Type B pancreatic cell (in vitro differentiated cells): ENCODE measurements at regions not wholly inside any gene's neighbourhood (a gene's known extent, or its start where the extent isn't known, plus 50 kb on each side); places are given as distances from the start of the nearest gene placed in this dataset.

Experiments
- DNase-seq: peaks from one replicate; pipeline ENCODE4 v3.0.0; 2021; ENCODE audit warnings: mixed read lengths; ENCODE audit not compliant: unreplicated experiment; ENCODE audit errors: extremely low spot score
- H3K27ac Mint-ChIP-seq: 2 replicates; pipeline ENCODE4 v1.8.0; 2021; ENCODE audit warnings: mild to moderate bottlenecking, mixed read lengths
- H3K27me3 Mint-ChIP-seq: 2 replicates; pipeline ENCODE4 v1.8.0; 2021; ENCODE audit warnings: mixed read lengths
- H3K36me3 Mint-ChIP-seq: 2 replicates; pipeline ENCODE4 v1.8.0; 2021; ENCODE audit warnings: mixed read lengths
- H3K4me1 Mint-ChIP-seq: one replicate; pipeline ENCODE4 v1.8.0; 2021; ENCODE audit warnings: mixed read lengths; ENCODE audit not compliant: unreplicated experiment
- H3K4me3 Mint-ChIP-seq: 2 replicates; pipeline ENCODE4 v1.8.0; 2021; ENCODE audit warnings: mild to moderate bottlenecking, mixed read lengths
- H3K9me3 Mint-ChIP-seq: 2 replicates; pipeline ENCODE4 v1.8.0; 2021; ENCODE audit warnings: mixed read lengths
- CTCF ChIP-seq: fragments of 200-600 bp; sonication (generic); conservative IDR thresholded peaks from 2 replicates; pipeline ENCODE4 v1.5.0; 2021; ENCODE audit warnings: antibody characterized with exemption, mild to moderate bottlenecking

DNA sequence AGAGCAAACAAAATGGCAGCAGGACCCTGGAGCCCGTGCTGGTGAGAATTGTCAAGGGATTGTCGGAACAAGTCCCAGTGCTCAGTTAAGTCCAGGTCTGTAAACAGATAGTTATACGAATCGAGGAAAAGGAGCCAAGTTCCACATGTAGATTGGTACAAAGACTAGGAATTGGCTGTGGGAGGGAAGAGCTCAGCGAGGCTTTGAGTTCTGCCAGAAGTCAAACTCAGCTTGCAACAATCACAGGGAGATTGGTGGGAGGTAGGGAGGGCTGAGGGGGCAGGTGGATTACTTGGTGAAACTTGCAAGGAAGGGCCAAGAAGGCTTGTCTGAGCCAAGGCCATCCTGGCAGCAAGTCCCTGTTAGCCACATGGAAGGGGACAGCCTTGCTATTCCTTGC, 217.8 kb upstream of the ARL4C start:
- Mint-ChIP-seq H3K27ac (no peak overlapping the region), H3K9me3 (no peaks in the 10 kb centered on the region), H3K36me3 (no peaks in the 10 kb centered on the region), H3K27me3 (peaks cover 16% of the 10 kb centered on the region), H3K4me1 (peaks cover 19% of the 10 kb centered on the region), H3K4me3 (no peak overlapping the region)
- no peak for DNase-seq
- no peak for TF ChIP-seq CTCF

- TF ChIP-seq CTCF: no peak
These were observed 215.6 kb upstream of the ARL4C start for GRCh38 chr2:234712421-234712935.

GRCh38 chr2:234711308-234711707, 214.4 kb upstream of the ARL4C start:
- DNase-seq: no peak
- Mint-ChIP-seq H3K4me3 (no peak overlapping the region), H3K27me3 (peaks cover 22% of the 10 kb centered on the region), H3K36me3 (no peaks in the 10 kb centered on the region), H3K4me1 (peaks cover 23% of the 10 kb centered on the region), H3K27ac (no peak overlapping the region), H3K9me3 (no peaks in the 10 kb centered on the region)
- no peak for TF ChIP-seq CTCF

More at GRCh38 chr2:234712421-234712935, 215.6 kb upstream of the ARL4C start:
- no peaks in the 10 kb centered on the region for H3K9me3 Mint-ChIP-seq
- no peak for DNase-seq
- peaks cover 19% of the 10 kb centered on the region for H3K27me3 Mint-ChIP-seq
- peaks cover 23% of the 10 kb centered on the region for H3K4me1 Mint-ChIP-seq
- H3K27ac Mint-ChIP-seq: no peak overlapping the region
- no peak overlapping the region for H3K4me3 Mint-ChIP-seq
- H3K36me3 Mint-ChIP-seq: no peaks in the 10 kb centered on the region

- H3K9me3 Mint-ChIP-seq: no peaks in the 10 kb centered on the region
- TF ChIP-seq CTCF: no peak
- DNase-seq: no peak
- H3K27ac Mint-ChIP-seq: no peak overlapping the region
- H3K4me1 Mint-ChIP-seq: peaks cover 23% of the 10 kb centered on the region
- no peaks in the 10 kb centered on the region for H3K36me3 Mint-ChIP-seq
- H3K4me3 Mint-ChIP-seq: no peak overlapping the region
- H3K27me3 Mint-ChIP-seq: peaks cover 19% of the 10 kb centered on the region
These were observed 213.7 kb upstream of the ARL4C start for GRCh38 chr2:234710587-234710986.

DNA sequence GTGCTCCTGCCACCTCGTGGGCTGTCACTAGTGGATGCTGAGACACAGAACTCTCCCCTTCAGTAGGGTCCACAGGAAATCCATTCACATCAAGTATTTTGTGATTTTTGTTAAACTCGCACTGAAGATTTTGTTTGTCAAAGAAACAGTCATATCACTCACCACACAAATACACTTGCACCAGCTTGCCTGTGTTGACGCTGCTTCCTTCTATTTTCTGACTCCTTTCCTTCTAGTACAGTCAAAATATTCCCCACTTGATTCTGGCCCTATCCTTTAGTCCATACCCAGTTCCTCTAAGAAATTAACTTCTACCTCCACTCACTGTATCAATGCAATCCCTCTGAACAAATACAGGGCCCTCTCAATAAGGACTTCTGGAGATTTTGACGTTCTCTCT, 213.2 kb upstream of the ARL4C start:
- Mint-ChIP-seq H3K9me3 (no peaks in the 10 kb centered on the region), H3K4me3 (no peak overlapping the region), H3K4me1 (peaks cover 18% of the 10 kb centered on the region), H3K36me3 (no peaks in the 10 kb centered on the region), H3K27me3 (peaks cover 16% of the 10 kb centered on the region), H3K27ac (no peak overlapping the region)
- DNase-seq: no peak
- TF ChIP-seq CTCF: no peak

GRCh38 chr2:234708717-234709116, 211.8 kb upstream of the ARL4C start:
- H3K4me1 Mint-ChIP-seq: peaks cover 15% of the 10 kb centered on the region
- H3K9me3 Mint-ChIP-seq: no peaks in the 10 kb centered on the region
- no peak for TF ChIP-seq CTCF
- no peak for DNase-seq
- H3K4me3 Mint-ChIP-seq: no peak overlapping the region
- no peak overlapping the region for H3K27ac Mint-ChIP-seq
- peaks cover 13% of the 10 kb centered on the region for H3K27me3 Mint-ChIP-seq
- H3K36me3 Mint-ChIP-seq: no peaks in the 10 kb centered on the region
